ENCODE measurements at regions not wholly inside any gene's neighbourhood (a gene's known extent, or its start where the extent isn't known, plus 50 kb on each side); places are given as distances from the start of the nearest gene placed in this dataset.

DNA sequence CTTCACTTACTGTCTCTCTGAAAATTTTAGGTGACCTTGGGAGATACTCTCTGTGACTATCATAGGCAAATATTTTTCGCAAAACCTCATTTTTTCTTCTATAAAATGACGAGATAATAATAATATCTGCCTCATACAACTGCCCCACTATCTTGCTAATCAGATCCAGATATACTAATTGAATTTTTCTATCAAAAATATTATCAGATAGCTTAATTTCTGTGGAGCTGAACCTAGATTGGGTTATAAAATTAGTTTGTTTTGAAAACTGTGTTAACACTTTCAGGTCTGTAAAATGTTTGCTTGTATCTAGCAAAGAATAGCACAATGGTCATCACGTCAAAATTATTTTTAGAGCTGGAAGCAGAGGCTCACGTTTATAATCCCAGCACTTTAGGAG lies 486.7 kb upstream of the LRRN3 start:
- H4K20me1 ChIP-seq (ENCODE audit: control insufficient read depth, extremely low read depth, insufficient read depth, low read length) = no peaks in the 10 kb centered on the region
- H3K79me2 ChIP-seq (ENCODE audit: control insufficient read depth, insufficient read depth, low read length) = no peaks in the 10 kb centered on the region
- H3K9ac ChIP-seq (ENCODE audit: insufficient read depth, low read length) = no peak overlapping the region
- DNase-seq (ENCODE audit: low read depth in 2 of 2) = no peak
- no peak overlapping the region for H3K4me3 ChIP-seq (replicated peaks in 1 of 4; ENCODE audit: control extremely low read depth in 1 of 4, insufficient read depth in 1 of 4, low read depth in 3 of 4, low read length in 4 of 4)
- no peaks in the 10 kb centered on the region for H3K27me3 ChIP-seq (ENCODE audit: control insufficient read depth, insufficient read depth, low read length)
- H3K36me3 ChIP-seq (ENCODE audit: control insufficient read depth, insufficient read depth, low read length) = no peaks in the 10 kb centered on the region
- H3K9me3 ChIP-seq (ENCODE audit: control insufficient read depth, insufficient read depth, low read depth, low read length) = no peaks in the 10 kb centered on the region
- H2AFZ ChIP-seq (ENCODE audit: low read length) = no peak overlapping the region
- no peak for TF ChIP-seq EZH2 (IDR thresholded peaks at IDR 0.05; ENCODE audit: low read length, missing control alignments)
- TF ChIP-seq, protein P1, sequence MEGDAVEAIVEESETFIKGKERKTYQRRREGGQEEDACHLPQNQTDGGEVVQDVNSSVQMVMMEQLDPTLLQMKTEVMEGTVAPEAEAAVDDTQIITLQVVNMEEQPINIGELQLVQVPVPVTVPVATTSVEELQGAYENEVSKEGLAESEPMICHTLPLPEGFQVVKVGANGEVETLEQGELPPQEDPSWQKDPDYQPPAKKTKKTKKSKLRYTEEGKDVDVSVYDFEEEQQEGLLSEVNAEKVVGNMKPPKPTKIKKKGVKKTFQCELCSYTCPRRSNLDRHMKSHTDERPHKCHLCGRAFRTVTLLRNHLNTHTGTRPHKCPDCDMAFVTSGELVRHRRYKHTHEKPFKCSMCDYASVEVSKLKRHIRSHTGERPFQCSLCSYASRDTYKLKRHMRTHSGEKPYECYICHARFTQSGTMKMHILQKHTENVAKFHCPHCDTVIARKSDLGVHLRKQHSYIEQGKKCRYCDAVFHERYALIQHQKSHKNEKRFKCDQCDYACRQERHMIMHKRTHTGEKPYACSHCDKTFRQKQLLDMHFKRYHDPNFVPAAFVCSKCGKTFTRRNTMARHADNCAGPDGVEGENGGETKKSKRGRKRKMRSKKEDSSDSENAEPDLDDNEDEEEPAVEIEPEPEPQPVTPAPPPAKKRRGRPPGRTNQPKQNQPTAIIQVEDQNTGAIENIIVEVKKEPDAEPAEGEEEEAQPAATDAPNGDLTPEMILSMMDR (conservative IDR thresholded peaks at IDR 0.05 in 1 of 2, IDR thresholded peaks at IDR 0.05 in 1 of 2; ENCODE audit: low read depth in 1 of 2, low read length in 2 of 2) = no peak
- no peaks in the 10 kb centered on the region for H3K4me1 ChIP-seq (ENCODE audit: control insufficient read depth, extremely low read depth, insufficient read depth, low read length)
- no peak overlapping the region for H3K27ac ChIP-seq (ENCODE audit: insufficient read depth, low read length)
- H3K4me2 ChIP-seq (ENCODE audit: extremely low read depth, insufficient read depth, low read length) = no peak overlapping the region

DNA sequence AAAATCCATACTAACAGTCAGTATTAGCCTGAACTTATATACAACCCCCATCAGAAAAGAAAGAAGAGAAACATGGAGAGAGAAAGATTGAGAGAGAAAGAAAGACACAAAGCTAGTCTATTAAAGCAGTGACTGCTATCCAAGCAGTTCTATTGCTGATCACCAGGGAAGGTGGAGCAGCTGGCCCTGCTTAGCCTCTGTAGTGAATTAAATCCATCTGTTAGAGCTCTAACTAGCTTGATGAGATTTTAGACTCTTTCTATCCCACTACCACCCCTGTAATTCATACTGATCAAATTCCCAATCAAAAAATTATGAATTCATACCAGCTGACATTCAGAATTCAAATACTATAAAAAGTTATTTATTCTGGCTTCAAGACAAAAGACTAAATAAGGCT lies 486.0 kb upstream of the LRRN3 start:
- Histone ChIP-seq H3K4me2 (ENCODE audit: extremely low read depth, insufficient read depth, low read length) (no peak overlapping the region), H3K4me3 (replicated peaks in 1 of 4; ENCODE audit: control extremely low read depth in 1 of 4, insufficient read depth in 1 of 4, low read depth in 3 of 4, low read length in 4 of 4) (no peak overlapping the region)
- no peak for DNase-seq (ENCODE audit: low read depth in 2 of 2)

DNA sequence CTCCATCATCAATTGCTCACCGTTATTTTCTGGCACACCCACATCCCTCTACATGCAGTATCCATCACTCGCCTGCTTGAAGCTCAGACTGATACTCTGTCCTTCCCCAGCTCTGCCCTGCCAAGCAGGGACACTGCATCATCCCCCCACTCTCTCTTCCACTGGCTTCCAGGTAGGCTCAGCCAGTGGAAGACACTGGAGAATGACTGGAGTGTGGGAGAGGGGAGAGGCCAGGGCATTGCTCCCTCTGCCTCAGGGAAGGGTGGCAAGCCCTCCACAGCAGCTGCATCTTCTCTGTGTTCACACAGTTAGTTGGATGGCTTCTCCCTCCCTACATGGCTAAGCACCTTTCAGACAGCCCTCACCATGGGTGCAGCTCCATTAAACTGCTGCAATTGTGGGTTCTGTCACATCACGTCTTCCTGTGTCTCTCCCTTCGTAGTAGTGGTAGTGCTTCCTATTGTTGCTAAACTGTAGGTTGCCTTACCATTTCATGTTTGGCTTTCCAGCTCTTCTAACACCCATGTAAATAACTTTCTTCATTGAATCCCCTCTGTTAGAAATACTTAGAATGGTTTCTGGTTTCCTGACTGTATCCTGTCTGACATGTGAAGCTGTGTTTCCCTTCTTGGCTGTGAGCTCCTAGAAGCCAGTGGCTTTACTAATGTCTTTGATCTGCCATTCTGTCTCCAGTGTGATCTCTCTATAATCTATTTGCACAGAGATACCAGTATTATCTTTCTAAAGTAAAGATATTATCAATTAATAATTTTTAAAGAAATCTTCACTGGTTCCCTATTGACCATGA lies 483.7 kb upstream of the LRRN3 start:
- H3K36me3 ChIP-seq (ENCODE audit: control insufficient read depth, insufficient read depth, low read length) = no peaks in the 10 kb centered on the region
- H3K4me3 ChIP-seq (replicated peaks in 1 of 4; ENCODE audit: control extremely low read depth in 1 of 4, insufficient read depth in 1 of 4, low read depth in 3 of 4, low read length in 4 of 4) = no peak overlapping the region
- H2AFZ ChIP-seq (ENCODE audit: low read length) = no peak overlapping the region
- H4K20me1 ChIP-seq (ENCODE audit: control insufficient read depth, extremely low read depth, insufficient read depth, low read length) = no peaks in the 10 kb centered on the region
- no peaks in the 10 kb centered on the region for H3K79me2 ChIP-seq (ENCODE audit: control insufficient read depth, insufficient read depth, low read length)
- H3K27me3 ChIP-seq (ENCODE audit: control insufficient read depth, insufficient read depth, low read length) = no peaks in the 10 kb centered on the region
- no peak overlapping the region for H3K4me2 ChIP-seq (ENCODE audit: extremely low read depth, insufficient read depth, low read length)
- no peak overlapping the region for H3K9ac ChIP-seq (ENCODE audit: insufficient read depth, low read length)
- DNase-seq (ENCODE audit: low read depth in 2 of 2) = no peak
- no peak for TF ChIP-seq EZH2 (IDR thresholded peaks at IDR 0.05; ENCODE audit: low read length, missing control alignments)
- TF ChIP-seq, protein P1 (conservative IDR thresholded peaks at IDR 0.05 in 1 of 2, IDR thresholded peaks at IDR 0.05 in 1 of 2; ENCODE audit: low read depth in 1 of 2, low read length in 2 of 2) = no peak
- no peak overlapping the region for H3K27ac ChIP-seq (ENCODE audit: insufficient read depth, low read length)
- H3K9me3 ChIP-seq (ENCODE audit: control insufficient read depth, insufficient read depth, low read depth, low read length) = no peaks in the 10 kb centered on the region
- H3K4me1 ChIP-seq (ENCODE audit: control insufficient read depth, extremely low read depth, insufficient read depth, low read length) = no peaks in the 10 kb centered on the region

More for the DNA sequence above, 486.0 kb upstream of the LRRN3 start:
- Histone ChIP-seq H3K36me3 (ENCODE audit: control insufficient read depth, insufficient read depth, low read length) (no peaks in the 10 kb centered on the region), H4K20me1 (ENCODE audit: control insufficient read depth, extremely low read depth, insufficient read depth, low read length) (no peaks in the 10 kb centered on the region), H3K27ac (ENCODE audit: insufficient read depth, low read length) (no peak overlapping the region), H3K9me3 (ENCODE audit: control insufficient read depth, insufficient read depth, low read depth, low read length) (no peaks in the 10 kb centered on the region), H3K79me2 (ENCODE audit: control insufficient read depth, insufficient read depth, low read length) (no peaks in the 10 kb centered on the region), H2AFZ (ENCODE audit: low read length) (no peak overlapping the region), H3K27me3 (ENCODE audit: control insufficient read depth, insufficient read depth, low read length) (no peaks in the 10 kb centered on the region), H3K4me1 (ENCODE audit: control insufficient read depth, extremely low read depth, insufficient read depth, low read length) (no peaks in the 10 kb centered on the region), H3K9ac (ENCODE audit: insufficient read depth, low read length) (no peak overlapping the region)
- TF ChIP-seq, protein P1 (conservative IDR thresholded peaks at IDR 0.05 in 1 of 2, IDR thresholded peaks at IDR 0.05 in 1 of 2; ENCODE audit: low read depth in 1 of 2, low read length in 2 of 2) = no peak
- TF ChIP-seq EZH2 (IDR thresholded peaks at IDR 0.05; ENCODE audit: low read length, missing control alignments) = no peak

Data from fibroblast of lung (primary cell).